ENCODE measurements at regions not wholly inside any gene's neighbourhood (a gene's known extent, or its start where the extent isn't known, plus 50 kb on each side); places are given as distances from the start of the nearest gene placed in this dataset.
"Not testable (repeated sequence)": the region's sequence is repeated elsewhere in the genome, so short reads cannot be mapped to it uniquely, and the experiment has no call there.

- no peak overlapping the region for H3K56ac ChIP-seq (ENCODE audit: low read length)
- no peak overlapping the region for H3K27ac ChIP-seq (ENCODE audit: low read depth, low read length)
- H2BK120ac ChIP-seq (ENCODE audit: low read depth, low read length) = no peak overlapping the region
- H3K4ac ChIP-seq (ENCODE audit: low read depth, low read length) = no peak overlapping the region
- H3K23ac ChIP-seq (ENCODE audit: low read length) = no peak overlapping the region
- H3K9ac ChIP-seq (ENCODE audit: low read length) = no peak overlapping the region
- H3K36me3 ChIP-seq (ENCODE audit: control insufficient read depth, insufficient read depth, low read length) = no peaks in the 10 kb centered on the region
- no peak overlapping the region for H3K4me3 ChIP-seq (ENCODE audit: low read length)
- H3K4me2 ChIP-seq (ENCODE audit: low read length) = no peak overlapping the region
- H3K18ac ChIP-seq (ENCODE audit: low read length) = no peak overlapping the region
- H3K27me3 ChIP-seq (ENCODE audit: insufficient read depth, low read length, poor library complexity) = no peaks in the 10 kb centered on the region
- DNase-seq = no peak
- H4K5ac ChIP-seq (ENCODE audit: low read length) = no peak overlapping the region
- H2BK15ac ChIP-seq (replicated peaks; ENCODE audit: low read depth) = no peak overlapping the region
- no peak overlapping the region for H2AK5ac ChIP-seq (ENCODE audit: low read length)
- H3K79me2 ChIP-seq (ENCODE audit: control insufficient read depth, insufficient read depth, low read length) = no peaks in the 10 kb centered on the region
- no CpG with 5 or more reads among the region's 4 CpGs for WGBS (ENCODE audit: extremely low coverage, insufficient coverage, low lambda C conversion rate)
- H3K79me1 ChIP-seq (ENCODE audit: low read length) = no peaks in the 10 kb centered on the region
- no peak overlapping the region for H4K8ac ChIP-seq (ENCODE audit: low read depth, low read length)
- H3K4me1 ChIP-seq (ENCODE audit: control insufficient read depth, low read depth, low read length) = no peaks in the 10 kb centered on the region
- no peak overlapping the region for H2BK5ac ChIP-seq (ENCODE audit: low read length)
Measured at GRCh38 chr6:61622601-61623000, 663.4 kb downstream of the KHDRBS2 start.

GRCh38 chr6:61614119-61614518 is 671.9 kb downstream of the KHDRBS2 start:
- Histone ChIP-seq H3K27me3 (ENCODE audit: insufficient read depth, low read length, poor library complexity) (no peaks in the 10 kb centered on the region), H3K9ac (ENCODE audit: low read length) (no peak overlapping the region)
- DNase-seq = no peak

GRCh38 chr6:61606500-61606899 is 679.5 kb downstream of the KHDRBS2 start:
- Histone ChIP-seq H3K4me2 (ENCODE audit: low read length) (no peak overlapping the region), H3K9ac (ENCODE audit: low read length) (no peak overlapping the region), H3K27ac (ENCODE audit: low read depth, low read length) (no peak overlapping the region), H2BK15ac (replicated peaks; ENCODE audit: low read depth) (no peak overlapping the region), H2BK5ac (ENCODE audit: low read length) (no peak overlapping the region), H3K56ac (ENCODE audit: low read length) (no peak overlapping the region), H3K4me1 (ENCODE audit: control insufficient read depth, low read depth, low read length) (peaks cover 2% of the 10 kb centered on the region), H2BK120ac (ENCODE audit: low read depth, low read length) (no peak overlapping the region), H3K27me3 (ENCODE audit: insufficient read depth, low read length, poor library complexity) (no peaks in the 10 kb centered on the region), H4K8ac (ENCODE audit: low read depth, low read length) (no peak overlapping the region), H3K18ac (ENCODE audit: low read length) (no peak overlapping the region), H3K36me3 (ENCODE audit: control insufficient read depth, insufficient read depth, low read length) (no peaks in the 10 kb centered on the region), H3K4ac (ENCODE audit: low read depth, low read length) (no peak overlapping the region), H4K5ac (ENCODE audit: low read length) (no peak overlapping the region), H2AK5ac (ENCODE audit: low read length) (no peak overlapping the region), H3K79me1 (ENCODE audit: low read length) (no peaks in the 10 kb centered on the region), H3K23ac (ENCODE audit: low read length) (no peak overlapping the region), H3K79me2 (ENCODE audit: control insufficient read depth, insufficient read depth, low read length) (no peaks in the 10 kb centered on the region), H3K4me3 (ENCODE audit: low read length) (no peak overlapping the region)
- no CpG with 5 or more reads among the region's 2 CpGs for WGBS (ENCODE audit: extremely low coverage, insufficient coverage, low lambda C conversion rate)
- DNase-seq = peak; percentile 16

More at GRCh38 chr6:61614119-61614518, 671.9 kb downstream of the KHDRBS2 start:
- Histone ChIP-seq H3K4me1 (ENCODE audit: control insufficient read depth, low read depth, low read length) (no peaks in the 10 kb centered on the region), H3K36me3 (ENCODE audit: control insufficient read depth, insufficient read depth, low read length) (no peaks in the 10 kb centered on the region), H3K4ac (ENCODE audit: low read depth, low read length) (no peak overlapping the region), H3K79me1 (ENCODE audit: low read length) (no peaks in the 10 kb centered on the region), H2AK5ac (ENCODE audit: low read length) (no peak overlapping the region), H3K4me3 (ENCODE audit: low read length) (no peak overlapping the region), H3K27ac (ENCODE audit: low read depth, low read length) (no peak overlapping the region), H2BK120ac (ENCODE audit: low read depth, low read length) (no peak overlapping the region), H4K5ac (ENCODE audit: low read length) (no peak overlapping the region), H4K8ac (ENCODE audit: low read depth, low read length) (no peak overlapping the region), H3K4me2 (ENCODE audit: low read length) (no peak overlapping the region), H3K23ac (ENCODE audit: low read length) (no peak overlapping the region), H2BK5ac (ENCODE audit: low read length) (no peak overlapping the region), H3K18ac (ENCODE audit: low read length) (no peak overlapping the region), H3K79me2 (ENCODE audit: control insufficient read depth, insufficient read depth, low read length) (no peaks in the 10 kb centered on the region), H2BK15ac (replicated peaks; ENCODE audit: low read depth) (no peak overlapping the region), H3K56ac (ENCODE audit: low read length) (no peak overlapping the region)

GRCh38 chr6:61605851-61606250 is 680.2 kb downstream of the KHDRBS2 start:
- not testable (repeated sequence) for H3K36me3 ChIP-seq (ENCODE audit: control insufficient read depth, insufficient read depth, low read length); H4K8ac ChIP-seq (ENCODE audit: low read depth, low read length); H3K4me3 ChIP-seq (ENCODE audit: low read length); H2BK15ac ChIP-seq (replicated peaks; ENCODE audit: low read depth); H2AK5ac ChIP-seq (ENCODE audit: low read length); H2BK120ac ChIP-seq (ENCODE audit: low read depth, low read length); H2BK5ac ChIP-seq (ENCODE audit: low read length); H3K4me1 ChIP-seq (ENCODE audit: control insufficient read depth, low read depth, low read length); H3K56ac ChIP-seq (ENCODE audit: low read length); H4K5ac ChIP-seq (ENCODE audit: low read length); H3K79me2 ChIP-seq (ENCODE audit: control insufficient read depth, insufficient read depth, low read length); H3K4ac ChIP-seq (ENCODE audit: low read depth, low read length); H3K23ac ChIP-seq (ENCODE audit: low read length); H3K4me2 ChIP-seq (ENCODE audit: low read length); H3K79me1 ChIP-seq (ENCODE audit: low read length); H3K9ac ChIP-seq (ENCODE audit: low read length); H3K18ac ChIP-seq (ENCODE audit: low read length); H3K27me3 ChIP-seq (ENCODE audit: insufficient read depth, low read length, poor library complexity)
- peak; percentile 91 for DNase-seq
- peak overlapping the region; percentile 6 for H3K27ac ChIP-seq (ENCODE audit: low read depth, low read length)
- WGBS (ENCODE audit: extremely low coverage, insufficient coverage, low lambda C conversion rate) = no CpG with 5 or more reads among the region's 4 CpGs

DNA sequence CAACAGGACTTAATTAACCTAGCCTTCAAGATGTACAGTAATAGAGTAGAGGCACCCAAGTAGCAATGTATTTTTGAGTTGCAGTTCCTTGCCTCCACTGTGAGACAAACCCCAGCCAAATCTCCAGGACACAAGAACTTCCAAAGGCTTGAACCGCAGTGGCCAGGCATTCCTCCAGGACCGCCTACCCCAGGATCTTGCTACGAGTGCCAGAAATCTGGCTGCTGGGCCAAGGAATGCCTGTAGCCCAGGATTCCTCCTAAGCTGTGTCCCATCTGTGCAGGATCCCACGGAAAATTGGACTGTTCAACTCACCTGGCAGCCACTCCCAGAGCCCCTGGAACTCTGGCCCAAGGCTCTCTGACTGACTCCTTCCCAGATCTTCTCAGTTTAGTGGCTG is 683.9 kb downstream of the KHDRBS2 start:
- not testable (repeated sequence) for H3K4me1 ChIP-seq (ENCODE audit: control insufficient read depth, low read depth, low read length); H3K56ac ChIP-seq (ENCODE audit: low read length); H3K79me2 ChIP-seq (ENCODE audit: control insufficient read depth, insufficient read depth, low read length); H3K36me3 ChIP-seq (ENCODE audit: control insufficient read depth, insufficient read depth, low read length); H3K18ac ChIP-seq (ENCODE audit: low read length); H2BK120ac ChIP-seq (ENCODE audit: low read depth, low read length); H2BK5ac ChIP-seq (ENCODE audit: low read length); H3K4ac ChIP-seq (ENCODE audit: low read depth, low read length); H3K9ac ChIP-seq (ENCODE audit: low read length); H2BK15ac ChIP-seq (replicated peaks; ENCODE audit: low read depth); DNase-seq; H3K4me2 ChIP-seq (ENCODE audit: low read length); H3K4me3 ChIP-seq (ENCODE audit: low read length); H2AK5ac ChIP-seq (ENCODE audit: low read length); H4K5ac ChIP-seq (ENCODE audit: low read length); H3K27me3 ChIP-seq (ENCODE audit: insufficient read depth, low read length, poor library complexity); H3K23ac ChIP-seq (ENCODE audit: low read length); H4K8ac ChIP-seq (ENCODE audit: low read depth, low read length); H3K27ac ChIP-seq (ENCODE audit: low read depth, low read length); H3K79me1 ChIP-seq (ENCODE audit: low read length)
- no CpG with 5 or more reads among the region's 4 CpGs for WGBS (ENCODE audit: extremely low coverage, insufficient coverage, low lambda C conversion rate)

DNA sequence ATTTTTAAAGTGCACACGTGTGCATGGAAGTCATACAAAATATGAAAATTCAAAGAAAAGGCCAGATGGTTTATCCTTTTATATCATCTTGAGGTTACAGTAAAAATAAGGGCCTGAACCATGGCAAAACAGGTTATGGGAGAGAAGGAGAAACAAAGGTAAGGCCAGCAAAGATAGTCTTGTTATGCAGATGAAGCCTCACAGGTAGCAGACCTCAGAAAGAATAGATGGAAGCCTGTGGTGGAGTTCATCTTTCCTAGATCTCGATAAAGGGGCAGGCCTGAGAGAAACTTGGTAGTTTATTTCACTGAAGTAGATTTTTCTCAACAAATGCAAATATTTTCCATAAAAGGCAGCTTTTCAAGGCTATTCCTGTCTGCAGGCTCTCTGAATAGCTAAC is 693.8 kb downstream of the KHDRBS2 start:
- H4K5ac ChIP-seq (ENCODE audit: low read length) = no peak overlapping the region
- H3K9ac ChIP-seq (ENCODE audit: low read length) = no peak overlapping the region
- no peak for DNase-seq
- no peak overlapping the region for H4K8ac ChIP-seq (ENCODE audit: low read depth, low read length)
- H3K79me2 ChIP-seq (ENCODE audit: control insufficient read depth, insufficient read depth, low read length) = no peaks in the 10 kb centered on the region
- no peak overlapping the region for H3K23ac ChIP-seq (ENCODE audit: low read length)
- H3K4me2 ChIP-seq (ENCODE audit: low read length) = no peak overlapping the region
- H2BK120ac ChIP-seq (ENCODE audit: low read depth, low read length) = no peak overlapping the region
- H2AK5ac ChIP-seq (ENCODE audit: low read length) = no peak overlapping the region
- no peak overlapping the region for H2BK15ac ChIP-seq (replicated peaks; ENCODE audit: low read depth)
- H3K27me3 ChIP-seq (ENCODE audit: insufficient read depth, low read length, poor library complexity) = no peaks in the 10 kb centered on the region
- WGBS (ENCODE audit: extremely low coverage, insufficient coverage, low lambda C conversion rate) = no CpG with 5 or more reads among the region's 2 CpGs
- no peak overlapping the region for H3K4ac ChIP-seq (ENCODE audit: low read depth, low read length)
- no peaks in the 10 kb centered on the region for H3K36me3 ChIP-seq (ENCODE audit: control insufficient read depth, insufficient read depth, low read length)
- H3K4me3 ChIP-seq (ENCODE audit: low read length) = no peak overlapping the region
- peaks cover 2% of the 10 kb centered on the region for H3K4me1 ChIP-seq (ENCODE audit: control insufficient read depth, low read depth, low read length)
- H3K27ac ChIP-seq (ENCODE audit: low read depth, low read length) = no peak overlapping the region
- no peak overlapping the region for H3K18ac ChIP-seq (ENCODE audit: low read length)
- H2BK5ac ChIP-seq (ENCODE audit: low read length) = no peak overlapping the region
- H3K79me1 ChIP-seq (ENCODE audit: low read length) = no peaks in the 10 kb centered on the region
- H3K56ac ChIP-seq (ENCODE audit: low read length) = no peak overlapping the region

Data from mesendoderm (in vitro differentiated cells).